ENCODE measurements at regions not wholly inside any gene's neighbourhood (a gene's known extent, or its start where the extent isn't known, plus 50 kb on each side); places are given as distances from the start of the nearest gene placed in this dataset.

DNA sequence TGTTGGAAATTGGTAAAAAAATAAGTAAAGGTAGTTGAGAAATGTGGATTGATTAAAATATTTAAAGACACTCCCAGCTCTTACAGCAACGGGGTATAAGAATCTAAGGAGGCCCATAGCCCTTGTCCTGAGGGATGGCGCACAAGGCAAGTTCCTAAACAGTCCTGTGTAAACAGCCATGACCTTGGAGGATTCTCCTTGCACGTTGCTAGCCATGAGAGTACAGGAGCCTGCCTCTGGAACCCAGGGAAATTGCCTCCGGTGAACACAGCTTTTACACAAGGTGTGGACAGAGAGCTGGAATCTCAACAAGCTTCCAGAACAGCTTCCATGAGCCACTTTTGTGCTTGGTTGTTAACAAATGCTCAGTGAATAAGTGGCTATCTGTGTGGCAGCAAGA is 378.2 kb downstream of the FOXO1 start:
- Histone ChIP-seq H4K20me1 (ENCODE audit: low read depth) (no peaks in the 10 kb centered on the region), H3K9ac (no peak overlapping the region), H3F3A (ENCODE audit: low read depth) (no peaks in the 10 kb centered on the region), H3K4me3 (no peak overlapping the region), H3K9me3 (ENCODE audit: low read depth) (no peaks in the 10 kb centered on the region), H3K4me1 (no peaks in the 10 kb centered on the region), H3K27me3 (no peaks in the 10 kb centered on the region), H3K36me3 (no peaks in the 10 kb centered on the region), H2AFZ (replicated peaks) (no peak overlapping the region), H3K4me2 (no peak overlapping the region), H3K79me2 (ENCODE audit: low read depth) (no peaks in the 10 kb centered on the region), H3K27ac (no peak overlapping the region)
- Mint-ChIP-seq H3K9me3 (no peaks in the 10 kb centered on the region), H3K4me1 (no peaks in the 10 kb centered on the region), H3K4me3 (no peak overlapping the region), H3K36me3 (no peaks in the 10 kb centered on the region), H3K27me3 (ENCODE audit: insufficient read depth, low read depth) (peaks cover 2% of the 10 kb centered on the region), H3K27ac (no peak overlapping the region)
- TF ChIP-seq, protein P1, sequence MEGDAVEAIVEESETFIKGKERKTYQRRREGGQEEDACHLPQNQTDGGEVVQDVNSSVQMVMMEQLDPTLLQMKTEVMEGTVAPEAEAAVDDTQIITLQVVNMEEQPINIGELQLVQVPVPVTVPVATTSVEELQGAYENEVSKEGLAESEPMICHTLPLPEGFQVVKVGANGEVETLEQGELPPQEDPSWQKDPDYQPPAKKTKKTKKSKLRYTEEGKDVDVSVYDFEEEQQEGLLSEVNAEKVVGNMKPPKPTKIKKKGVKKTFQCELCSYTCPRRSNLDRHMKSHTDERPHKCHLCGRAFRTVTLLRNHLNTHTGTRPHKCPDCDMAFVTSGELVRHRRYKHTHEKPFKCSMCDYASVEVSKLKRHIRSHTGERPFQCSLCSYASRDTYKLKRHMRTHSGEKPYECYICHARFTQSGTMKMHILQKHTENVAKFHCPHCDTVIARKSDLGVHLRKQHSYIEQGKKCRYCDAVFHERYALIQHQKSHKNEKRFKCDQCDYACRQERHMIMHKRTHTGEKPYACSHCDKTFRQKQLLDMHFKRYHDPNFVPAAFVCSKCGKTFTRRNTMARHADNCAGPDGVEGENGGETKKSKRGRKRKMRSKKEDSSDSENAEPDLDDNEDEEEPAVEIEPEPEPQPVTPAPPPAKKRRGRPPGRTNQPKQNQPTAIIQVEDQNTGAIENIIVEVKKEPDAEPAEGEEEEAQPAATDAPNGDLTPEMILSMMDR (IDR thresholded peaks at IDR 0.05): no peak
- TF ChIP-seq EZH2 (IDR thresholded peaks at IDR 0.05): no peak
- TF ChIP-seq EZH2phosphoT487 (IDR thresholded peaks at IDR 0.05): no peak
- DNase-seq (ENCODE audit: low spot score): no peak

DNA sequence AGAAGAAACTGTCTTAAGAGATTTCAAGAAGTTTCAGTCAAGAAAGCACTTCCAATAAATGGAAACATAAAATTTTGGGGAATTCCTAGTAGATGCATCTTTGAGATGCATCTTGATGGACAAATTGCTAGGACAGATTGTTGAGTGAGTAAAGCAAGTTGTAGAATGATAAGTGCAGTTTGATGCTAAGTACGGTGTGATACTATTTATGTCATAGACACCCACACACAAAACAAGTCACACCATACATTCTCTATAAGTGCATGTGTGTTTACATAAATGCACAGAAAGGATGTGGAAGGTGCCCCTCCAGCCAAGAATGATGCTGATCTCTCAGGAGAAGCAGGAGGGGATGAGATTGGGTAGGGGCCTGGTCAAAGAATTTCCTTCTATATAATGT is 375.7 kb downstream of the FOXO1 start:
- peaks cover under 1% of the 10 kb centered on the region for H3K9me3 ChIP-seq (ENCODE audit: low read depth)
- no peaks in the 10 kb centered on the region for H3K36me3 ChIP-seq
- no peak overlapping the region for H3K27ac Mint-ChIP-seq
- no peaks in the 10 kb centered on the region for H3K27me3 ChIP-seq
- no peak for DNase-seq (ENCODE audit: low spot score)
- no peaks in the 10 kb centered on the region for H3K4me1 Mint-ChIP-seq
- no peak overlapping the region for H3K4me3 Mint-ChIP-seq
- H3K9ac ChIP-seq: no peak overlapping the region
- H3K4me2 ChIP-seq: no peak overlapping the region
- H3K4me1 ChIP-seq: no peaks in the 10 kb centered on the region
- no peaks in the 10 kb centered on the region for H3K79me2 ChIP-seq (ENCODE audit: low read depth)
- no peaks in the 10 kb centered on the region for H3K36me3 Mint-ChIP-seq
- H2AFZ ChIP-seq (replicated peaks): no peak overlapping the region
- H3F3A ChIP-seq (ENCODE audit: low read depth): no peaks in the 10 kb centered on the region
- H3K27ac ChIP-seq: no peak overlapping the region
- no peak for TF ChIP-seq EZH2phosphoT487 (IDR thresholded peaks at IDR 0.05)
- no peak for TF ChIP-seq EZH2 (IDR thresholded peaks at IDR 0.05)
- TF ChIP-seq, protein P1 (IDR thresholded peaks at IDR 0.05): no peak
- H3K27me3 Mint-ChIP-seq (ENCODE audit: insufficient read depth, low read depth): peaks cover 4% of the 10 kb centered on the region
- H4K20me1 ChIP-seq (ENCODE audit: low read depth): no peaks in the 10 kb centered on the region
- no peaks in the 10 kb centered on the region for H3K9me3 Mint-ChIP-seq
- H3K4me3 ChIP-seq: no peak overlapping the region

DNA sequence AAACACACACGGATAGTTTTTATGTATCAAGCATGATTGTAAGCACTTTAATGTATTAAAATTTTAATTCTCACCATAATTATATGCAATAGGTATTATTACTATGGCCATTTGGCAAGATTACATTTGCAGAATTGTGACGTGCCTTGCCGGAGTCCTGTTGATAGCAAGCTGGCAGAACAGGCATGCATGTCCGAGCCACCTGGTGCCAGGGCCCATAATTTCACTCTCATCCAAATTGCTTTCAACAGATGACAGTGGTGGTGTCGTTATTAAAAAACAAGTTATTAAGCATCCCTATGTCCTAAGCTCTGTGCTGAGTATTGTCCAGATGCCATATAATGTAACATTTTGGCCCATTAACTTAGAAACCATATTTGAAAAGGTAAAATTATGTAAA is 374.3 kb downstream of the FOXO1 start:
- H3K9me3 ChIP-seq (ENCODE audit: low read depth): peaks cover 8% of the 10 kb centered on the region
- DNase-seq (ENCODE audit: low spot score): no peak
- H3K4me3 ChIP-seq: no peak overlapping the region
- no peak overlapping the region for H3K4me2 ChIP-seq
- no peaks in the 10 kb centered on the region for H3K4me1 ChIP-seq
- H4K20me1 ChIP-seq (ENCODE audit: low read depth): no peaks in the 10 kb centered on the region
- TF ChIP-seq, protein P1 (IDR thresholded peaks at IDR 0.05): no peak
- TF ChIP-seq EZH2phosphoT487 (IDR thresholded peaks at IDR 0.05): no peak
- TF ChIP-seq EZH2 (IDR thresholded peaks at IDR 0.05): no peak
- no peak overlapping the region for H3K27ac Mint-ChIP-seq
- no peak overlapping the region for H2AFZ ChIP-seq (replicated peaks)
- H3K27me3 ChIP-seq: no peaks in the 10 kb centered on the region
- H3F3A ChIP-seq (ENCODE audit: low read depth): no peaks in the 10 kb centered on the region
- no peak overlapping the region for H3K27ac ChIP-seq
- peaks cover 8% of the 10 kb centered on the region for H3K9me3 Mint-ChIP-seq
- no peak overlapping the region for H3K9ac ChIP-seq
- H3K36me3 Mint-ChIP-seq: no peaks in the 10 kb centered on the region
- H3K36me3 ChIP-seq: no peaks in the 10 kb centered on the region
- H3K4me1 Mint-ChIP-seq: no peaks in the 10 kb centered on the region
- H3K27me3 Mint-ChIP-seq (ENCODE audit: insufficient read depth, low read depth): peaks cover 4% of the 10 kb centered on the region
- no peak overlapping the region for H3K4me3 Mint-ChIP-seq
- H3K79me2 ChIP-seq (ENCODE audit: low read depth): no peaks in the 10 kb centered on the region
